ENCODE measurements at regions not wholly inside any gene's neighbourhood (a gene's known extent, or its start where the extent isn't known, plus 50 kb on each side); places are given as distances from the start of the nearest gene placed in this dataset.
"Not testable (repeated sequence)": the region's sequence is repeated elsewhere in the genome, so short reads cannot be mapped to it uniquely, and the experiment has no call there.

GRCh38 chr3:110419601-110420000 is 652.0 kb upstream of the NECTIN3 start:
- no peak for TF ChIP-seq CTCF (IDR thresholded peaks at IDR 0.05; ENCODE audit: insufficient read depth, low read depth, low read length, missing control alignments)
- H3K4me3 ChIP-seq (ENCODE audit: low read length), result no peak overlapping the region
- DNase-seq (ENCODE audit: low read depth), result no peak

- DNase-seq (ENCODE audit: low read depth), result peak; percentile 52
Observed at GRCh38 chr3:110420158-110420641, 651.4 kb upstream of the NECTIN3 start.

GRCh38 chr3:110423276-110423675 is 648.3 kb upstream of the NECTIN3 start:
- H3K4me3 ChIP-seq (ENCODE audit: low read length), result no peak overlapping the region
- no peak for TF ChIP-seq CTCF (IDR thresholded peaks at IDR 0.05; ENCODE audit: insufficient read depth, low read depth, low read length, missing control alignments)
- no peak for DNase-seq (ENCODE audit: low read depth)

More at GRCh38 chr3:110420158-110420641, 651.4 kb upstream of the NECTIN3 start:
- no peak overlapping the region for H3K4me3 ChIP-seq (ENCODE audit: low read length)
- TF ChIP-seq CTCF (IDR thresholded peaks at IDR 0.05; ENCODE audit: insufficient read depth, low read depth, low read length, missing control alignments), result no peak

- no peak for DNase-seq (ENCODE audit: low read depth)
- no peak for TF ChIP-seq CTCF (IDR thresholded peaks at IDR 0.05; ENCODE audit: insufficient read depth, low read depth, low read length, missing control alignments)
- no peak overlapping the region for H3K4me3 ChIP-seq (ENCODE audit: low read length)
Observed at GRCh38 chr3:110430146-110430545, 641.5 kb upstream of the NECTIN3 start.

GRCh38 chr3:110436209-110436608 is 635.4 kb upstream of the NECTIN3 start:
- H3K4me3 ChIP-seq (ENCODE audit: low read length), result no peak overlapping the region
- DNase-seq (ENCODE audit: low read depth), result no peak
- TF ChIP-seq CTCF (IDR thresholded peaks at IDR 0.05; ENCODE audit: insufficient read depth, low read depth, low read length, missing control alignments), result no peak

GRCh38 chr3:110440066-110440653 is 631.5 kb upstream of the NECTIN3 start:
- DNase-seq (ENCODE audit: low read depth); H3K4me3 ChIP-seq (ENCODE audit: low read length): not testable (repeated sequence)

- TF ChIP-seq CTCF (IDR thresholded peaks at IDR 0.05; ENCODE audit: insufficient read depth, low read depth, low read length, missing control alignments), result no peak
- DNase-seq (ENCODE audit: low read depth), result no peak
- H3K4me3 ChIP-seq (ENCODE audit: low read length), result no peak overlapping the region
Observed at GRCh38 chr3:110454066-110454465, 617.5 kb upstream of the NECTIN3 start.

Measured in epithelial cell of esophagus (primary cell).